ENCODE measurements at regions not wholly inside any gene's neighbourhood (a gene's known extent, or its start where the extent isn't known, plus 50 kb on each side); places are given as distances from the start of the nearest gene placed in this dataset.

DNA sequence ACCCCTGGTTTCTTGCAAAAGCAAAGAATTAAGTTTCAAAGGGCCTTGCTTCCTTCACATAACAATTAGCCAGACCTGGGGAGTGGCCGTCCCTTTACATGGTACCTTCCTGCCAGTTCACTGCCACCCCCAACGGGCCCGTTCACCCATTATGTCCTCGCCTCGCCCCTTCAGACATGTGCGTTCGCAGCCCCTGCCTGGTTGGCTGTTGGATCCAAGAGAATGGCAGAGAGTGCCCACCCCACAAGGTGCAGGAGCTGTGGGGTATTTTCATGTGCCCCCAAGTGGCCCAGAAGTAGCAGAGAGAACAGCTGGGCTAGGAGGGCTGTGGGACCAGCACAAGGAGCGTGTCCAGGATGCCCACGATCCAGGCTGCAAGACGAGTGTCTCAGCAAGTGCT, 422.9 kb upstream of the SULF2 start:
- TF ChIP-seq YY1 (IDR thresholded peaks at IDR 0.05; ENCODE audit: insufficient read depth, insufficient read length): no peak
- TF ChIP-seq SUZ12 (IDR thresholded peaks at IDR 0.05; ENCODE audit: extremely low read depth, insufficient read depth, insufficient read length): no peak
